K562 (cell line): ENCODE measurements at regions not wholly inside any gene's neighbourhood (a gene's known extent, or its start where the extent isn't known, plus 50 kb on each side); places are given as distances from the start of the nearest gene placed in this dataset.

Experiments used
- BHLHE40 ChIP-seq: IDR thresholded peaks from 2 replicates; pipeline ENCODE4 v1.6.1; 2011; ENCODE audit warnings: low read length, improper control_type of control experiment
- SIN3A ChIP-seq, 2 experiments: fragments of 150-350 bp in 1 of 2; IDR thresholded peaks; 2 replicates each; pipeline ENCODE4 v1.6.1; 2011 to 2016; ENCODE audit warnings: borderline replicate concordance in 2 of 2, low read depth in 2 of 2, low read length in 2 of 2, mild to moderate bottlenecking in 2 of 2, moderate library complexity in 2 of 2; ENCODE audit not compliant: control insufficient read depth in 1 of 2
- SMC3 ChIP-seq: conservative IDR thresholded peaks from 2 replicates; pipeline ENCODE4 v1.6.1; 2011; ENCODE audit warnings: low read depth, low read length, improper control_type of control experiment; ENCODE audit not compliant: insufficient read depth
- ZFX ChIP-seq: sonication (generic); formaldehyde crosslinking; IDR thresholded peaks from 2 replicates; pipeline ENCODE4 v1.8.0; 2022; ENCODE audit warnings: mild to moderate bottlenecking, missing genetic modification reagents, moderate library complexity
- ZNF584 ChIP-seq: fragments of 200-800 bp; sonication (Bioruptor generic); IDR thresholded peaks from 2 replicates; pipeline ENCODE4 v1.6.1; 2016; ENCODE audit warnings: low read depth, mild to moderate bottlenecking, missing genetic modification characterization, missing compliant biosample characterization
- TF ChIP-seq, protein P1 (sequence below), 3 experiments: IDR thresholded peaks in 2 of 3; conservative IDR thresholded peaks in 1 of 3; 2 replicates each; pipeline ENCODE4 v1.5.1; 2011 to 2012; ENCODE audit warnings: low read length in 3 of 3, mild to moderate bottlenecking in 3 of 3, control low read depth in 2 of 3, improper control_type of control experiment in 1 of 3, inconsistent platforms in 1 of 3, low read depth in 1 of 3, mixed read lengths in 1 of 3, moderate library complexity in 1 of 3; ENCODE audit not compliant: insufficient read depth in 2 of 3
- TF ChIP-seq, protein P2 (sequence below): sonication (generic); formaldehyde crosslinking; IDR thresholded peaks from 2 replicates; pipeline ENCODE4 v1.8.0; 2022; ENCODE audit warnings: missing genetic modification reagents, mild to moderate bottlenecking, borderline replicate concordance
- TF ChIP-seq, protein P3 (sequence below): fragments of 450-650 bp; formaldehyde crosslinking; IDR thresholded peaks from 2 replicates; pipeline ENCODE4 v1.4.0; 2022; ENCODE audit warnings: mild to moderate bottlenecking, moderate library complexity

- TF ChIP-seq ZFX (CRISPR knock-in tag) (no peak), SMC3 (no peak), BHLHE40 (no peak), ZNF584 (CRISPR knock-in tag) (no peak), SIN3A (IDR thresholded peaks at IDR 0.05; ENCODE audit: borderline replicate concordance in 2 of 2, control insufficient read depth in 1 of 2, low read depth in 2 of 2, low read length in 2 of 2) (no peak)
- TF ChIP-seq, protein P1, sequence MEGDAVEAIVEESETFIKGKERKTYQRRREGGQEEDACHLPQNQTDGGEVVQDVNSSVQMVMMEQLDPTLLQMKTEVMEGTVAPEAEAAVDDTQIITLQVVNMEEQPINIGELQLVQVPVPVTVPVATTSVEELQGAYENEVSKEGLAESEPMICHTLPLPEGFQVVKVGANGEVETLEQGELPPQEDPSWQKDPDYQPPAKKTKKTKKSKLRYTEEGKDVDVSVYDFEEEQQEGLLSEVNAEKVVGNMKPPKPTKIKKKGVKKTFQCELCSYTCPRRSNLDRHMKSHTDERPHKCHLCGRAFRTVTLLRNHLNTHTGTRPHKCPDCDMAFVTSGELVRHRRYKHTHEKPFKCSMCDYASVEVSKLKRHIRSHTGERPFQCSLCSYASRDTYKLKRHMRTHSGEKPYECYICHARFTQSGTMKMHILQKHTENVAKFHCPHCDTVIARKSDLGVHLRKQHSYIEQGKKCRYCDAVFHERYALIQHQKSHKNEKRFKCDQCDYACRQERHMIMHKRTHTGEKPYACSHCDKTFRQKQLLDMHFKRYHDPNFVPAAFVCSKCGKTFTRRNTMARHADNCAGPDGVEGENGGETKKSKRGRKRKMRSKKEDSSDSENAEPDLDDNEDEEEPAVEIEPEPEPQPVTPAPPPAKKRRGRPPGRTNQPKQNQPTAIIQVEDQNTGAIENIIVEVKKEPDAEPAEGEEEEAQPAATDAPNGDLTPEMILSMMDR (IDR thresholded peaks at IDR 0.05 in 2 of 3, conservative IDR thresholded peaks at IDR 0.05 in 1 of 3; ENCODE audit: insufficient read depth in 2 of 3, low read depth in 1 of 3, low read length in 3 of 3), result no peak
- TF ChIP-seq, protein P2, sequence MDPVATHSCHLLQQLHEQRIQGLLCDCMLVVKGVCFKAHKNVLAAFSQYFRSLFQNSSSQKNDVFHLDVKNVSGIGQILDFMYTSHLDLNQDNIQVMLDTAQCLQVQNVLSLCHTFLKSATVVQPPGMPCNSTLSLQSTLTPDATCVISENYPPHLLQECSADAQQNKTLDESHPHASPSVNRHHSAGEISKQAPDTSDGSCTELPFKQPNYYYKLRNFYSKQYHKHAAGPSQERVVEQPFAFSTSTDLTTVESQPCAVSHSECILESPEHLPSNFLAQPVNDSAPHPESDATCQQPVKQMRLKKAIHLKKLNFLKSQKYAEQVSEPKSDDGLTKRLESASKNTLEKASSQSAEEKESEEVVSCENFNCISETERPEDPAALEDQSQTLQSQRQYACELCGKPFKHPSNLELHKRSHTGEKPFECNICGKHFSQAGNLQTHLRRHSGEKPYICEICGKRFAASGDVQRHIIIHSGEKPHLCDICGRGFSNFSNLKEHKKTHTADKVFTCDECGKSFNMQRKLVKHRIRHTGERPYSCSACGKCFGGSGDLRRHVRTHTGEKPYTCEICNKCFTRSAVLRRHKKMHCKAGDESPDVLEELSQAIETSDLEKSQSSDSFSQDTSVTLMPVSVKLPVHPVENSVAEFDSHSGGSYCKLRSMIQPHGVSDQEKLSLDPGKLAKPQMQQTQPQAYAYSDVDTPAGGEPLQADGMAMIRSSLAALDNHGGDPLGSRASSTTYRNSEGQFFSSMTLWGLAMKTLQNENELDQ (CRISPR knock-in tag), result no peak
- TF ChIP-seq, protein P3, sequence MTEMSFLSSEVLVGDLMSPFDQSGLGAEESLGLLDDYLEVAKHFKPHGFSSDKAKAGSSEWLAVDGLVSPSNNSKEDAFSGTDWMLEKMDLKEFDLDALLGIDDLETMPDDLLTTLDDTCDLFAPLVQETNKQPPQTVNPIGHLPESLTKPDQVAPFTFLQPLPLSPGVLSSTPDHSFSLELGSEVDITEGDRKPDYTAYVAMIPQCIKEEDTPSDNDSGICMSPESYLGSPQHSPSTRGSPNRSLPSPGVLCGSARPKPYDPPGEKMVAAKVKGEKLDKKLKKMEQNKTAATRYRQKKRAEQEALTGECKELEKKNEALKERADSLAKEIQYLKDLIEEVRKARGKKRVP (CRISPR knock-in tag), result no peak
These were observed 689.4 kb downstream of the BRD1 start for GRCh38 chr22:49138250-49138790.
